Tibial artery (tissue), 4 donors: ENCODE measurements at regions not wholly inside any gene's neighbourhood (a gene's known extent, or its start where the extent isn't known, plus 50 kb on each side); places are given as distances from the start of the nearest gene placed in this dataset.

Experiments
- DNase-seq, 2 donors: peaks; one replicate each; pipeline ENCODE4 v3.0.0-alpha.2; 2019
- H3K27ac ChIP-seq, 2 donors: fragments of 200-600 bp; sonication (generic) in 1 of 2; 1 replicate in 1 of 2; 2 replicates in 1 of 2; pipeline ENCODE4 v1.5.1; 2018 to 2019; ENCODE audit warnings: mild to moderate bottlenecking in 1 of 2
- H3K27me3 ChIP-seq, 2 donors: fragments of 200-600 bp; sonication (generic) in 1 of 2; one replicate each; pipeline versions ENCODE4 v1.5.1 to v1.6.0; 2016 to 2019
- H3K36me3 ChIP-seq, 3 donors: fragments of 200-600 bp; sonication (generic) in 2 of 3; one replicate each; pipeline ENCODE4 v1.5.1; 2016 to 2019; ENCODE audit warnings: mild to moderate bottlenecking in 2 of 3
- H3K4me1 ChIP-seq, 4 donors: fragments of 200-600 bp; sonication (generic) in 2 of 4; 1 replicate in 3 of 4; 2 replicates in 1 of 4; pipeline ENCODE4 v1.5.1; 2016 to 2019
- H3K4me3 ChIP-seq, 2 donors: fragments of 200-600 bp; sonication (generic) in 1 of 2; 1 replicate in 1 of 2; 2 replicates in 1 of 2; pipeline ENCODE4 v1.5.1; 2018 to 2019; ENCODE audit warnings: mild to moderate bottlenecking in 2 of 2
- H3K9me3 ChIP-seq, 3 donors: fragments of 200-600 bp; sonication (generic) in 1 of 3; one replicate each; pipeline ENCODE4 v1.5.1; 2016 to 2019
- intact Hi-C: fragments of 100-400 bp; cut with DNase I; formaldehyde crosslinking; loops from one replicate; pipeline ENCODE4 v1.15.0; 2023; ENCODE audit warnings: low total_unique reads
- TF ChIP-seq, protein P1 (sequence below), 2 experiments: fragments of 200-600 bp in 1 of 2; fragments of 450-650 bp in 1 of 2; IDR thresholded peaks; one replicate each; pipeline ENCODE4 v1.5.1; 2017 to 2019; ENCODE audit warnings: antibody characterized with exemption in 2 of 2, mild to moderate bottlenecking in 1 of 2, moderate library complexity in 1 of 2

- no peaks in the 10 kb centered on the region for H3K9me3 ChIP-seq
- no peaks in the 10 kb centered on the region for H3K27me3 ChIP-seq
- TF ChIP-seq, protein P1, sequence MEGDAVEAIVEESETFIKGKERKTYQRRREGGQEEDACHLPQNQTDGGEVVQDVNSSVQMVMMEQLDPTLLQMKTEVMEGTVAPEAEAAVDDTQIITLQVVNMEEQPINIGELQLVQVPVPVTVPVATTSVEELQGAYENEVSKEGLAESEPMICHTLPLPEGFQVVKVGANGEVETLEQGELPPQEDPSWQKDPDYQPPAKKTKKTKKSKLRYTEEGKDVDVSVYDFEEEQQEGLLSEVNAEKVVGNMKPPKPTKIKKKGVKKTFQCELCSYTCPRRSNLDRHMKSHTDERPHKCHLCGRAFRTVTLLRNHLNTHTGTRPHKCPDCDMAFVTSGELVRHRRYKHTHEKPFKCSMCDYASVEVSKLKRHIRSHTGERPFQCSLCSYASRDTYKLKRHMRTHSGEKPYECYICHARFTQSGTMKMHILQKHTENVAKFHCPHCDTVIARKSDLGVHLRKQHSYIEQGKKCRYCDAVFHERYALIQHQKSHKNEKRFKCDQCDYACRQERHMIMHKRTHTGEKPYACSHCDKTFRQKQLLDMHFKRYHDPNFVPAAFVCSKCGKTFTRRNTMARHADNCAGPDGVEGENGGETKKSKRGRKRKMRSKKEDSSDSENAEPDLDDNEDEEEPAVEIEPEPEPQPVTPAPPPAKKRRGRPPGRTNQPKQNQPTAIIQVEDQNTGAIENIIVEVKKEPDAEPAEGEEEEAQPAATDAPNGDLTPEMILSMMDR (IDR thresholded peaks at IDR 0.05) = no peak
- no peak overlapping the region for H3K4me3 ChIP-seq
- H3K4me1 ChIP-seq = no peaks in the 10 kb centered on the region
- no peak overlapping the region for H3K27ac ChIP-seq
- intact Hi-C loops = no loop called here
- no peaks in the 10 kb centered on the region for H3K36me3 ChIP-seq
- no peak for DNase-seq
These were observed 113.8 kb upstream of the FOXG1 start for GRCh38 chr14:28652782-28653181.

DNA sequence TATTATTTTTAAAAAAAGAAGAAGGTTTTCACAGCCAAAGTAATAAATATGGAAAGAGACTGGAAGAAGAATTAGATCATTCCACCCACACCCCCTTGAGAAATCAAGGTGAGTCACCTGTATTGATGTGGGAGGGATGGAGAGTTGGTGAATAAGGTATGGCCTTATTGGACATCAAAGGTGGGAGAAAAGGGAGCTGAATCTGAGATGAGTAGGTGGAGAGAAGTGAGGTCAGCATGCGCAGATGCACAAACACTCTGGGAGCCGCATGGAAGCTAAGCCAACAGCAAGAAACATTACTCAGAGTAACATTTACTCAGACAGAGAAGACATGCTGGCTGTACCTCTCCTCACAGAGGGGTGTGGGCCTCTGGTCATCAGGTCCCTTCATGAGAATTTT is 113.1 kb upstream of the FOXG1 start:
- DNase-seq = no peak
- Histone ChIP-seq H3K9me3 (no peaks in the 10 kb centered on the region), H3K4me1 (no peaks in the 10 kb centered on the region), H3K27ac (no peak overlapping the region), H3K4me3 (no peak overlapping the region), H3K36me3 (no peaks in the 10 kb centered on the region), H3K27me3 (no peaks in the 10 kb centered on the region)
- intact Hi-C loops = no loop called here
- TF ChIP-seq, protein P1 (IDR thresholded peaks at IDR 0.05) = no peak

DNA sequence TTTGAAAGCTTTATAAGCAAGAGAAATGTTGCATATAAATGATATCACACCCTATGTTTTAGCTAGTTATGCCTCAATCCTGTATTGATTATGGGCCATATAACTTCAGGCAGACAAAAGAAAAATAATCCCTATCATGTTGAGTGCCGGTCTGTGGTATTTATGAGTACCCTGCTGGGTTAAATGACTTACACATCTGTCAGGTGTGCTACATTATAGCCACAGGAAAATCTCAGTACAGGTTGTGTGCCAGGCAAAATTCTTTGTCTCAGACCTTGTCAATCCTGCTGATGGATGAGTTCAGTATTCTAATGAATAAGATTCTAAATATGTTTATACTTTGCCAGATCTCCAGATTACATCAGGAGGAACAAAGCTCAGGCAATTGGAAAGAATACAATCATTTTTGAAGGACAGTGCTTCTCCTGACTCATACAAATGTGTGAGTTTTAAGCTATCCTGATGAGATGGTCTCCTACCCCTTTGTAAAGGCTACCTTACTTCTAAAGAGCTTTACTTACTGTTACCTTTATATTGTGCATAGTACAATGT is 109.8 kb upstream of the FOXG1 start:
- Histone ChIP-seq H3K4me3 (no peak overlapping the region), H3K9me3 (no peaks in the 10 kb centered on the region), H3K27me3 (no peaks in the 10 kb centered on the region), H3K4me1 (peaks cover 0 to 9% (median 0%) of the 10 kb centered on the region in 4 donors), H3K27ac (no peak overlapping the region), H3K36me3 (no peaks in the 10 kb centered on the region)
- intact Hi-C loops = no loop called here
- TF ChIP-seq, protein P1 (IDR thresholded peaks at IDR 0.05) = no peak
- DNase-seq = no peak

GRCh38 chr14:28661171-28661772 is 105.3 kb upstream of the FOXG1 start:
- Histone ChIP-seq H3K27me3 (no peaks in the 10 kb centered on the region), H3K27ac (no peak overlapping the region), H3K9me3 (no peaks in the 10 kb centered on the region), H3K36me3 (no peaks in the 10 kb centered on the region), H3K4me1 (peaks cover 0 to 10% (median 0%) of the 10 kb centered on the region in 4 donors), H3K4me3 (no peak overlapping the region)
- TF ChIP-seq, protein P1 (IDR thresholded peaks at IDR 0.05) = no peak
- intact Hi-C loops = no loop called here
- no peak for DNase-seq

DNA sequence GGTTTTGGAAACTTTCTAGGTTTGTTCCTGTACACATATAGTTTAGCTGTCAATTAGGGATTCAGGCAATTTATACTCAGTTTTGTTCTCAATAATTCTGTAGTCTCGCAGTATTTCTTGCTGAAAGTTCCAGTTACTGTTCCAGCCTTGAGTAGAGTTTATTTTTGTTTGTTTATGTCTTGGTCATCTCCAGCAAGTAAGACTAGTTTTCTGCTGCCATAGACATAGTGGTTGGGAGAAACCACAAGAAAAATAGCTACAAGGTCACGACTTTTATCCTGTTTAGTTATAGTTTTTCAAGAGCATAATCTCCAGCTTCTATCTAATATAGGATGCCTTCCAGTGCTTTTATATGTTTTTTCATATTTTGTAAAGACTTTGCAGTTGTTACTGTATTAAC is 99.6 kb upstream of the FOXG1 start:
- H3K36me3 ChIP-seq = no peaks in the 10 kb centered on the region
- TF ChIP-seq, protein P1 (IDR thresholded peaks at IDR 0.05) = no peak
- intact Hi-C loops = no loop called here
- no peak for DNase-seq
- no peak overlapping the region for H3K27ac ChIP-seq
- no peak overlapping the region for H3K4me3 ChIP-seq
- H3K27me3 ChIP-seq = no peaks in the 10 kb centered on the region
- no peaks in the 10 kb centered on the region for H3K4me1 ChIP-seq
- H3K9me3 ChIP-seq = no peaks in the 10 kb centered on the region
